ENCODE measurements at regions not wholly inside any gene's neighbourhood (a gene's known extent, or its start where the extent isn't known, plus 50 kb on each side); places are given as distances from the start of the nearest gene placed in this dataset.

- Mint-ChIP-seq H3K36me3 (ENCODE audit: insufficient read depth) (no peaks in the 10 kb centered on the region), H3K9me3 (ENCODE audit: low read depth) (no peaks in the 10 kb centered on the region), H3K4me3 (ENCODE audit: low read depth) (no peak overlapping the region), H3K27ac (no peak overlapping the region), H3K27me3 (no peaks in the 10 kb centered on the region), H3K4me1 (ENCODE audit: low read depth) (peaks cover 19% of the 10 kb centered on the region)
- no peak for DNase-seq (ENCODE audit: low spot score, unreplicated experiment)
- no peak for TF ChIP-seq CTCF (IDR thresholded peaks at IDR 0.05; ENCODE audit: unreplicated experiment)
Observed at GRCh38 chr18:27242392-27243047, 57.4 kb upstream of the CHST9 start.

- Mint-ChIP-seq H3K27me3 (no peaks in the 10 kb centered on the region), H3K36me3 (ENCODE audit: insufficient read depth) (no peaks in the 10 kb centered on the region), H3K4me3 (ENCODE audit: low read depth) (no peak overlapping the region), H3K27ac (no peak overlapping the region), H3K9me3 (ENCODE audit: low read depth) (no peaks in the 10 kb centered on the region), H3K4me1 (ENCODE audit: low read depth) (peaks cover 35% of the 10 kb centered on the region)
- no peak for TF ChIP-seq CTCF (IDR thresholded peaks at IDR 0.05; ENCODE audit: unreplicated experiment)
- no peak for DNase-seq (ENCODE audit: low spot score, unreplicated experiment)
Observed at GRCh38 chr18:27240383-27240782, 55.3 kb upstream of the CHST9 start.

GRCh38 chr18:27239669-27240068, 54.6 kb upstream of the CHST9 start:
- Mint-ChIP-seq H3K36me3 (ENCODE audit: insufficient read depth) (no peaks in the 10 kb centered on the region), H3K27me3 (no peaks in the 10 kb centered on the region), H3K27ac (no peak overlapping the region), H3K4me1 (ENCODE audit: low read depth) (peaks cover 42% of the 10 kb centered on the region), H3K4me3 (ENCODE audit: low read depth) (no peak overlapping the region), H3K9me3 (ENCODE audit: low read depth) (no peaks in the 10 kb centered on the region)
- no peak for DNase-seq (ENCODE audit: low spot score, unreplicated experiment)
- TF ChIP-seq CTCF (IDR thresholded peaks at IDR 0.05; ENCODE audit: unreplicated experiment) = no peak

- DNase-seq (ENCODE audit: low spot score, unreplicated experiment) = no peak
- no peak overlapping the region for H3K4me3 Mint-ChIP-seq (ENCODE audit: low read depth)
- no peaks in the 10 kb centered on the region for H3K9me3 Mint-ChIP-seq (ENCODE audit: low read depth)
- peaks cover 41% of the 10 kb centered on the region for H3K4me1 Mint-ChIP-seq (ENCODE audit: low read depth)
- no peaks in the 10 kb centered on the region for H3K36me3 Mint-ChIP-seq (ENCODE audit: insufficient read depth)
- no peaks in the 10 kb centered on the region for H3K27me3 Mint-ChIP-seq
- H3K27ac Mint-ChIP-seq = no peak overlapping the region
- no peak for TF ChIP-seq CTCF (IDR thresholded peaks at IDR 0.05; ENCODE audit: unreplicated experiment)
Observed at GRCh38 chr18:27235218-27235870, 50.2 kb upstream of the CHST9 start.
